Inflammatory macrophage treated with lipopolysaccharide for 1 hour (primary cell): ENCODE measurements at regions not wholly inside any gene's neighbourhood (a gene's known extent, or its start where the extent isn't known, plus 50 kb on each side); places are given as distances from the start of the nearest gene placed in this dataset.
"Not testable (repeated sequence)": the region's sequence is repeated elsewhere in the genome, so short reads cannot be mapped to it uniquely, and the experiment has no call there.

ENCODE experiments used
- DNase-seq, 2 donors: peaks; one replicate each; pipeline ENCODE4 v3.0.0-alpha.2; 2020 to 2022

- no peak for DNase-seq
Observed at GRCh38 chr2:116935097-116935814, 879.2 kb upstream of the DDX18 start.

DNA sequence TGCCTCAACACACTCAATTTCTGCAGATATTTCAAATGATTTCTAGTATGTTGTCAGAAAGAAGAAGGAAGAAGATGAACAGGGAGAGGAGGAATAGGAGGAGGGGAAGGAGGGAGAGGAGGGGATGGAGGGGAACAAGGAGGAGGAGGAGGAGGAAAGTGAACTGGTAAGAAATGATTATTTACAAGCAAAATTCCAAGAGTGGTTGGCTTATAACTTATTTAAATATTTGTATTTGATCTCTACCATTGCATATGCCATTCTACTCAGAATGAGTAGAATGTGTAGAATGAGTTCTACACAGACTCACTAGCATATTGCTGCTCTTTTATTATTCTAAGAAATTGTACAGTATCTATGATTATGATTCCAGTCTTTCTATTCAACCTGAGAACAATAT, 866.2 kb upstream of the DDX18 start:
- DNase-seq: no peak

DNA sequence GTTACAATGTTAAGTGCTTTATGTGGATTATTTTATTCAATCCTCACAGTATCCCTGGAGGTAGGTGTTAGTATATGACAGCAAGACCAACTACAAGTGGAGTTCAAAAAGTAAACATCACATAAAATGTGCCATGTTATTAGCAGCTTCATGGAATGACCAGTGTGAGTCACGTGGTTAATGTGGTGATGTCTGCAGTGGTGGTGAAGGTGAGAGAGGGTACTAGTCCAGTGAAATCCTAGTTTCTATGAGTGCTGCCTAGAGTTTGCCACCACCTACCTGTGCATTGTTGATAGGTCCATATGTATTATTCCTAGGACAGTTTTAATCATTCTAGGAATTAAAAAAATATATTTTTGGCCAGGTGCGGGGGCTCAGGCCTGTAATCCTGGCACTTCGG, 865.2 kb upstream of the DDX18 start:
- no peak for DNase-seq

- DNase-seq: no peak
Observed at GRCh38 chr2:116952254-116952653, 862.2 kb upstream of the DDX18 start.

GRCh38 chr2:116955646-116956045, 858.8 kb upstream of the DDX18 start:
- DNase-seq: no peak

DNA sequence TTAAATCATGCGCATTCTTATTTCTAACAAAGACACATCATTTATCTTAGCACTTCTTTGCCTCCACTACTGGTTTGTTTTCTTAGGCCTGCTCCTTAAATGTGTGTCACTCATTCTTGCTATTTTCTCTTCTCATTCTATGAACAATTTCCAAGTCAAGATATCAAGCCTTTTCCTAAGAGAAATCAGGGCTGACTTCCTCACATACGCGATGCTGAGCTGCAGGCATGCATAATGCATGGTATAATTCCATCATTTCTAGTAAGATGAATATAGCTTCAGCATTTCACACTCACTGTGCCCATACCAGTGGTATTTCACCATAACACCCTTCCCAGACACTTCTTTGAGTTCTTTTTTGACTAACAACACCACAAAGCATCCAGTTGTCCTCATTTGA, 838.9 kb upstream of the DDX18 start:
- DNase-seq: no peak

DNA sequence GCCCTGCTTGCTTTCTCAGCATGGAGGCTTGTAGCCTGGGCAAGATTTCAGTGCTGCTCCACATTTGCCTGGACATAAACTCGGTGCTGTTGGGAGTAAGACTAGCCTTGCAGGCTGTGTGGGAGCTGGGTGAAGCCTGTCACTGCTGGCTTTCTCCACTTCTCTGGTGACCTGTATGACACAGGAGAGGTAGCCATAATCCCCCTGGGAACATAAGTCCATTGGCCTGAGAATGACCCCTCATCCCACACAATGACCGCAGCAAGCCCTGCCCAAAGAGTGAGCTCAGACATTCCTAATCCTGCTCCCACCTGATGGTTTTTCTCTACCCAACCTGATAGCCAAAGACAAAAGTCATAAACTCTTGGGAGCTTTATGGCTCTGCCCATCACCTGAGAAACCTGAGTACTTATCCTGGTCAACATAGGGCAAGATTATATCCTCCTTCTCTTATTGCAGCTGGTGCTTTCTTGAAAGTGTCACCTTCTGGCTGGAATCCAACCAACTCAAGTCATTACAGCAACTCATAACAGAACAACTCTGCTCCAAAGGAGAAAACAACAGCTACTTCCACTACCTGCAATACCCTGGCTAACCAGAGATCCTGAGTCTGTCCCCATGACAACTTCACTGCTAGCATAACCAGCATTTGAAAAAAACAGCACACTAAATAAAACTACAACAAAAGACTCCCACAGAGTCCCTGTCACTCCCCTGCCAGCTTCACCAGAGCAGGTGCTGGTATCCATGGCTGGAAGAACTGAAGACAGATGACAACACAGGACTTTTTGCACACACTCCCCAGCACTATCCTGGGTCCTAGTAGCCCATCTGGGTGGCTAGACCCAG, 834.4 kb upstream of the DDX18 start:
- no peak for DNase-seq

GRCh38 chr2:116987447-116987846, 827.0 kb upstream of the DDX18 start:
- DNase-seq: no peak

- DNase-seq: no peak
Observed at GRCh38 chr2:116988303-116988702, 826.2 kb upstream of the DDX18 start.

DNA sequence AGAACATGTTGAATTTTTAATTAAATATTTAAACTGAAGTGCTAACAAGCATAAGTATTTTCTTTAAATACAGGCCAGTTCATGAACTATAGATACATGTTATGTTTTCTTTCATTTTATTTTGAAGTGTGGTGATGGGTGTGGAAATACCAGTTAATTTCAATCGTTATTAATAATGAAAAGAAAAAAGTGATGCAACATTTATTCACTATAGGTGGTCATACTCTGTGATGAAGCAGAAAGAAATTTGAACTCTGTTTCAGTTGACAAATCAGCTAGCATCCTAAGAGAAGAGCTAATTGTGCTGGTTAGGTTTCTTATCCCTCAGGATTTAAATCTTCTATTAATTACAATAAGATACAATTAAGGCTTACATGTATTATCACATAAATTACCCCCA, 795.1 kb upstream of the DDX18 start:
- DNase-seq: no peak

GRCh38 chr2:117027646-117028045, 786.8 kb upstream of the DDX18 start:
- no peak for DNase-seq

DNA sequence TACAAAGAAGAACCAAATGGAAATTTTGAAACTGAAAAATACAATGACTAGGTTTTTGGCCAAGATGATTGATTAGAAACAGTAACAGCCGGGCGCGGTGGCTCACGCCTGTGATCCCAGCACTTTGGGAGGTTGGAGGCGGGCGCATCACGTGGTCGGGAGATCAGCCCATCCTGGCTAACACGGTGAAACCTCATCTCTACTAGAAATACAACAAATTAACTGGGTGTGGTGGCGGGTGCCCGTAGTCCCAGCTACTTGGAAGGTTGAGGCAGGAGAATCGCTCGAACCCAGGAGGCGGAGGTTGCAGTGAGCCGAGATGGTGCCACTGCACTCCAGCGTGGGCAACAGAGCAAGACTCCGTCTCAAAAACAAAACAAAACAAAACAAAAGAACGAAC, 785.8 kb upstream of the DDX18 start:
- not testable (repeated sequence) for DNase-seq

DNA sequence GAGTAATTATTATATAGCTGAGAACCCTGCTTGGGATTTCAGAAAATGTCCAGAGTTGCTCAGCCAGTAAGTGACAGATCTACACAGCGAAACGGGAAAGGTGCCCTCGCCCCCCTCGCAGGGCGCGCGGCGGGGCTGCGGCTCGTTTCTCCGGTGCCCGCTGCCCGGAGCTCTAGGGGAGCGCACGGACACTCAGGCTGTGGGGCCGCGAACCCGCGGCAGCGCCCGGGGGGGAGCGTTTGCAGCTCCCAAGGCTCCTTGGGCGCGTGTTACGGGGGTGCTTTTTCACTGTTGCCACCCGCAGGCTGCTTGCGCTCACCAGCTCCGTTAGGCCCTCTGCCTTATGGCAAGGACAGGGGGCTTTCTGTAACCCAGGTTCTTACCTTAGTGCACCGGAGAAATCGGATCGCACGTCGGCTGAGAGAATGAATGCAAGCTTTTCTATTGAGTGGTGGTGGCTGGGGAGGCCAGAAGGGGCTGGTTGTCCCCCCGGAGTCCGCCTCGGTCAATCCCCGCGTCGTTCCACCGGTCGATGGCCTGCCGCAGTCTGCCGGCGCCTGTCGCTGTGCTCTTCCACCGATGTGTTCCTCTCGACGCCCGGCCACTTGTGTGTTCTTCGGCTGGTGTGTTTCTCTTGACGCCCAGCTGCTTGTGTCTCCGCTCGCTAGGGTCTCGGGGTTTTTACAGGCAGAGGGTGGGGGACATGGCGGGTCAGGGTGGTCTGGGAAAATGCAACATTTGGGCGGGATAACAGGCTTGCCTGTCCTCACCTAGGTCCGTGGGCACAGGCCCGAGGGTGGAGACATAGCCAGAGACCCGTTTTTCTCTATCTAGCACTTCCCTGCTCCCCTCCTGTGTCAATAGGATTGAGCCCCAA, 758.8 kb upstream of the DDX18 start:
- DNase-seq: no peak

DNA sequence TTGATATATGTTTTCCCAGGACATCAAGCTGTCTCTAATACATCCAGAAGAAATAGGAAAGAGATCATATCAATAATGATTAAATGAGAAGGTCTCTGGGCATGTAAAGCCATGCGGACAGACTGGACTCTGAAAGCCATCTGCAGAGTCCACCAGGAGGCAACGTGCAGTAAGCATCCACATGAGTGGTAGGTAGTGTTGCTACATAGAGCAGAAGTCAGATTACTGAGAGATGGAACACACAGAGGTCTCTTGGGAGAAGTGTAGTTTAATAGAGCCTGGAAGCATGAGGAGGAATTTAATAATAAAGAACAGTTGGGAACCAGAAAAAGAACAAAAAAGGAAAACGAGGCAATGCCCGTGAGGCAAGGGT, 758.1 kb upstream of the DDX18 start:
- no peak for DNase-seq

GRCh38 chr2:117057016-117057415, 757.5 kb upstream of the DDX18 start:
- no peak for DNase-seq

- DNase-seq: peak; percentile 29 to 38
Observed at GRCh38 chr2:117058366-117058765, 756.1 kb upstream of the DDX18 start.

DNA sequence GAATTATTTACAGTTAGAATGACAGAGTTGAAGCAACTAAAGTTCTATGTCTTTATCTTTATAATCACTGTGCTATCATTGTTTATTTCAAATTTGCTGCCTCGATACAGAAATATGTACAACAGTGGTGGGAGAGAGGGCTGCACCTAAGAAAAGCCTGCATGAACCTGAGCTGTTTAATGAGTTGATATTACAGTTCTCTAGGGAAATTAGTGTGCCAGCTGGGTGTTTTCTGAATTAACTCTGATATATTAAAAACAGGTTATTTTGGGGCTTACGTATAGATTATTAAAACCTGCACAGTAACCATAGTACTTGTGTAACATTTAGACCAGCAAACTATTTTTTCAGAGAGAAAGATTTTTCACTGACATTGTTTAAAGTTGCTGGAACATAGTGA, 750.5 kb upstream of the DDX18 start:
- no peak for DNase-seq

GRCh38 chr2:117065912-117066311, 748.6 kb upstream of the DDX18 start:
- no peak for DNase-seq

GRCh38 chr2:117067900-117068299, 746.6 kb upstream of the DDX18 start:
- no peak for DNase-seq

DNA sequence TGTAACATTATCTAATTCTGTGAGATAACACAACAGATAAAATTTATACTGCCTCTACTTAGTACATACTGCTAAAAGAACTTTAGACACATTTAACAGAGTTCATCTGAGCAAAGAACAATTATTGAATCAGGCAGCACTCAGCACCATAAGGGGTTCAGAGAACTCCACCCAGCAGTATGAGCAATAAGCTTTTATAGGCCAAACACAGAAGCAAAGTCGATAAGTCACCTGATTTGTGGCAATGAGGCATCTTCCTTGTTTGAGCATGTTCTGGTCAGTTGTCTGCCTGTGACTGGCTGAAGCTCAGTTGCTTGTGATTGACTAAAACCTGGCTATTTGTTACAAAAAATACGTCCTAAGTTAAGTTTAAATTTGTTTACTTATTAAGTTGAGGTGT, 746.1 kb upstream of the DDX18 start:
- no peak for DNase-seq

DNA sequence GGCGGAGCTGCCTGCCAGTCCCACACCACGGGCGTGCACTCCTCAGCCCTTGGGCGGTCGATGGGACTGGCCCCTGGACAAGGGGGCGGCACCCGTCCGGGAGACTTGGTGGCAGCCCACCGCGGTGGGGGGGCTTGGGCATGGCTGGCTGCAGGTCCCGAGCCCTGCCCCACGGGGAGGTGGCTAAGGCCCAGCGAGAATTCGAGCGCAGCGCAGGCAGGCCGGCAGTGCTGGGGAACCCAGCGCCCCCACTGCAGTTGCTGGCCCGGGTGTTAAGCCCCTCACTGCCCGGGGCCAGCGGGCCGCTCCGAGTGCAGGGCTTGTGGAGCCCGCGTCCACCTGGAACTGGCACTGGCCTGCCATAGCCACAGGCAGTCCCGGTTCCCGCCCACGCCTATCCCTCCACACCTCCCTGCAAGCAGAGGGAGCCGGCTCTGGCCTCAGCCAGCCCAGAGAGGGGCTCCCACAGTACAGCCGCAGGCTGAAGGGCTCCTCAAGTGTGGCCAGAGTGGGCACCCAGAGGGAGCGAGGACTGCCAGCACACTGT, 742.9 kb upstream of the DDX18 start:
- no peak for DNase-seq

- DNase-seq: no peak
Observed at GRCh38 chr2:117074756-117075155, 739.7 kb upstream of the DDX18 start.

DNA sequence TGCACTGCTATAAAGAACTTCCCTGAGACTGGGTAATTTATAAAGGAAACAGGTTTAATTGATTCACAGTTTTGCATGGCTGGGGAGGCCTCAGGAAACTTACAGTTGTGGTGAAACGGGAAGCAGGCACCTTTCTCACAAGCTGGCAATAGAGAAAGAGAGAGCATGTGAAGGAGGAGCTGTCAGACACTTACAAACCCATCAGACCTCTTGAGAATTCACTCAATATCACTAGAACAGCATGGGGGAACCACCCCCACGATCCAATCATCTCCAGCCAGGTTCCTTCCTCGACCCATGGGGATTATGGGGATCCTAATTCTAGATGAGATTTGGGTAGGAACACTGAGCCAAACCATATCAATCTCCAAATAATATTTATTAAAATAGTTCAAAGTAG, 729.2 kb upstream of the DDX18 start:
- no peak for DNase-seq
